Testis (tissue), 2 donors: ENCODE measurements at regions not wholly inside any gene's neighbourhood (a gene's known extent, or its start where the extent isn't known, plus 50 kb on each side); places are given as distances from the start of the nearest gene placed in this dataset.
"Not testable (repeated sequence)": the region's sequence is repeated elsewhere in the genome, so short reads cannot be mapped to it uniquely, and the experiment has no call there.

ENCODE experiments used
- CTCF ChIP-seq, 3 experiments: fragments of 450-650 bp in 2 of 3; fragments of 200-600 bp in 1 of 3; sonication (generic) in 1 of 3; IDR thresholded peaks; one replicate each; pipeline ENCODE4 v1.5.1; 2016 to 2019; ENCODE audit warnings: antibody characterized with exemption in 3 of 3, mild to moderate bottlenecking in 2 of 3, moderate library complexity in 1 of 3
- POLR2A ChIP-seq: fragments of 450-650 bp; IDR thresholded peaks from one replicate; pipeline ENCODE4 v1.6.1; 2017; ENCODE audit warnings: antibody characterized with exemption, mild to moderate bottlenecking, moderate library complexity

- not testable (repeated sequence) for TF ChIP-seq CTCF (IDR thresholded peaks at IDR 0.05); POLR2A
Observed at GRCh38 chr16:34807844-34808243, 1348.4 kb downstream of the TP53TG3F start.
